HL-60 (cell line): ENCODE measurements at regions not wholly inside any gene's neighbourhood (a gene's known extent, or its start where the extent isn't known, plus 50 kb on each side); places are given as distances from the start of the nearest gene placed in this dataset.

Experiments
- DNase-seq, 2 experiments: peaks; one replicate each; pipeline ENCODE4 v3.0.0-alpha.2; 2010 to 2020; ENCODE audit warnings: low read depth in 1 of 2, low spot score in 1 of 2
- H3K27ac ChIP-seq: fragments of 250-450 bp; sonication (Bioruptor Pico); replicated peaks from 2 replicates; pipeline ENCODE4 v1.5.1; 2020; ENCODE audit warnings: mild to moderate bottlenecking, moderate library complexity
- H3K27me3 ChIP-seq: fragments of 250-450 bp; sonication (Bioruptor Pico); 2 replicates; pipeline ENCODE4 v1.5.1; 2021; ENCODE audit warnings: mild to moderate bottlenecking, moderate library complexity; ENCODE audit not compliant: insufficient read depth, poor library complexity, severe bottlenecking
- H3K4me3 ChIP-seq: replicated peaks from 2 replicates; pipeline ENCODE4 v1.5.1; 2011; ENCODE audit warnings: mild to moderate bottlenecking, control low read depth, low read length; ENCODE audit not compliant: insufficient read depth
- GABPA ChIP-seq: IDR thresholded peaks from 2 replicates; pipeline ENCODE4 v1.6.1; 2012; ENCODE audit warnings: low read depth
- POLR2AphosphoS5 ChIP-seq: IDR thresholded peaks from 2 replicates; pipeline ENCODE4 v1.6.1; 2012; ENCODE audit warnings: low read depth
- SPI1 ChIP-seq: IDR thresholded peaks from 2 replicates; pipeline ENCODE4 v1.6.1; 2012; ENCODE audit warnings: low read depth, mild to moderate bottlenecking, borderline replicate concordance
- TF ChIP-seq, protein P1 (sequence below): IDR thresholded peaks from 2 replicates; pipeline ENCODE4 v1.6.1; 2012; ENCODE audit warnings: low read depth; ENCODE audit not compliant: insufficient replicate concordance
- TF ChIP-seq, protein P2 (sequence below): IDR thresholded peaks from one replicate; pipeline ENCODE4 v1.5.1; 2011; ENCODE audit warnings: low read length, control low read depth, inconsistent platforms; ENCODE audit not compliant: insufficient read depth

DNA sequence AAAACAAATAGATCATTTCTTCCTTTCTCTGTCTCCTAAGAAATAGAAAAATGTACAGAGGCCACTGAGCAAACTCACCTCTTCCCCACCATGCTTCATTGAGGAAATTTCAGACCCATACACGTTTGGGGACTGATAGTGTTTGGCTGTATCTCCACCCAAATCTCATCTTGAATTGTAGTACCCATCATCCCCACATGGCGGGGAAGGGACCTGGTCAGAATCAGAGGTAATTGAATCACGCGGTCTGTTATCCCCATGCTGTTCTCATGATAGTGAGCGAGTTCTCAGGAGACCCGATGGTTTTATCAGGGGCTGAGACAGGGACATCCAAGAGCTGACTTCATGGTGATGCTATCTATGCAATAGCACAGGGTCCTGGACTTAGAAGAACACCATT is 1655.8 kb downstream of the MAT2B start:
- Histone ChIP-seq H3K27me3 (no peaks in the 10 kb centered on the region), H3K4me3 (no peak overlapping the region), H3K27ac (no peak overlapping the region)
- no peak for DNase-seq
- TF ChIP-seq, protein P1, sequence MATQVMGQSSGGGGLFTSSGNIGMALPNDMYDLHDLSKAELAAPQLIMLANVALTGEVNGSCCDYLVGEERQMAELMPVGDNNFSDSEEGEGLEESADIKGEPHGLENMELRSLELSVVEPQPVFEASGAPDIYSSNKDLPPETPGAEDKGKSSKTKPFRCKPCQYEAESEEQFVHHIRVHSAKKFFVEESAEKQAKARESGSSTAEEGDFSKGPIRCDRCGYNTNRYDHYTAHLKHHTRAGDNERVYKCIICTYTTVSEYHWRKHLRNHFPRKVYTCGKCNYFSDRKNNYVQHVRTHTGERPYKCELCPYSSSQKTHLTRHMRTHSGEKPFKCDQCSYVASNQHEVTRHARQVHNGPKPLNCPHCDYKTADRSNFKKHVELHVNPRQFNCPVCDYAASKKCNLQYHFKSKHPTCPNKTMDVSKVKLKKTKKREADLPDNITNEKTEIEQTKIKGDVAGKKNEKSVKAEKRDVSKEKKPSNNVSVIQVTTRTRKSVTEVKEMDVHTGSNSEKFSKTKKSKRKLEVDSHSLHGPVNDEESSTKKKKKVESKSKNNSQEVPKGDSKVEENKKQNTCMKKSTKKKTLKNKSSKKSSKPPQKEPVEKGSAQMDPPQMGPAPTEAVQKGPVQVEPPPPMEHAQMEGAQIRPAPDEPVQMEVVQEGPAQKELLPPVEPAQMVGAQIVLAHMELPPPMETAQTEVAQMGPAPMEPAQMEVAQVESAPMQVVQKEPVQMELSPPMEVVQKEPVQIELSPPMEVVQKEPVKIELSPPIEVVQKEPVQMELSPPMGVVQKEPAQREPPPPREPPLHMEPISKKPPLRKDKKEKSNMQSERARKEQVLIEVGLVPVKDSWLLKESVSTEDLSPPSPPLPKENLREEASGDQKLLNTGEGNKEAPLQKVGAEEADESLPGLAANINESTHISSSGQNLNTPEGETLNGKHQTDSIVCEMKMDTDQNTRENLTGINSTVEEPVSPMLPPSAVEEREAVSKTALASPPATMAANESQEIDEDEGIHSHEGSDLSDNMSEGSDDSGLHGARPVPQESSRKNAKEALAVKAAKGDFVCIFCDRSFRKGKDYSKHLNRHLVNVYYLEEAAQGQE: no peak
- TF ChIP-seq POLR2AphosphoS5 (no peak), GABPA (no peak), SPI1 (no peak)
- TF ChIP-seq, protein P2, sequence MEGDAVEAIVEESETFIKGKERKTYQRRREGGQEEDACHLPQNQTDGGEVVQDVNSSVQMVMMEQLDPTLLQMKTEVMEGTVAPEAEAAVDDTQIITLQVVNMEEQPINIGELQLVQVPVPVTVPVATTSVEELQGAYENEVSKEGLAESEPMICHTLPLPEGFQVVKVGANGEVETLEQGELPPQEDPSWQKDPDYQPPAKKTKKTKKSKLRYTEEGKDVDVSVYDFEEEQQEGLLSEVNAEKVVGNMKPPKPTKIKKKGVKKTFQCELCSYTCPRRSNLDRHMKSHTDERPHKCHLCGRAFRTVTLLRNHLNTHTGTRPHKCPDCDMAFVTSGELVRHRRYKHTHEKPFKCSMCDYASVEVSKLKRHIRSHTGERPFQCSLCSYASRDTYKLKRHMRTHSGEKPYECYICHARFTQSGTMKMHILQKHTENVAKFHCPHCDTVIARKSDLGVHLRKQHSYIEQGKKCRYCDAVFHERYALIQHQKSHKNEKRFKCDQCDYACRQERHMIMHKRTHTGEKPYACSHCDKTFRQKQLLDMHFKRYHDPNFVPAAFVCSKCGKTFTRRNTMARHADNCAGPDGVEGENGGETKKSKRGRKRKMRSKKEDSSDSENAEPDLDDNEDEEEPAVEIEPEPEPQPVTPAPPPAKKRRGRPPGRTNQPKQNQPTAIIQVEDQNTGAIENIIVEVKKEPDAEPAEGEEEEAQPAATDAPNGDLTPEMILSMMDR: no peak

DNA sequence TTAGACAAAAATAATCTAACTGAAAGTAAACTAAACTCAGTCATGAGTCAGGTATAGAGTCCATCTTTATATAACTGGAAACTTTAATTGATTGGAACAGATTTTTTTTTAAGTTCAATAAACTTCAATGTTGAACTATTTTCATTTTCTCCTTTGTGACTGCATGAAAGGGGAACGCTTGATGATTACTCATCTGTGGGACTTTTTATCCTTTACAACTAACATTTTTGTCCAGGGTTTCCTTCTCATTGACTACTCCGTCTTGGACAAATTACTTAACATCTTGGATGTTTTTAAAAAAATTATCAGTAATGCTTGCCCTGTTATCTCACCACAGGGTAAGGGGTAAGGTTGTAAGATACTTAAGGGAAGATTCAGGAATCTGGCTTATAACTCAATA is 1658.4 kb downstream of the MAT2B start:
- TF ChIP-seq GABPA (no peak), POLR2AphosphoS5 (no peak), SPI1 (no peak)
- TF ChIP-seq, protein P1: no peak
- TF ChIP-seq, protein P2: no peak

DNA sequence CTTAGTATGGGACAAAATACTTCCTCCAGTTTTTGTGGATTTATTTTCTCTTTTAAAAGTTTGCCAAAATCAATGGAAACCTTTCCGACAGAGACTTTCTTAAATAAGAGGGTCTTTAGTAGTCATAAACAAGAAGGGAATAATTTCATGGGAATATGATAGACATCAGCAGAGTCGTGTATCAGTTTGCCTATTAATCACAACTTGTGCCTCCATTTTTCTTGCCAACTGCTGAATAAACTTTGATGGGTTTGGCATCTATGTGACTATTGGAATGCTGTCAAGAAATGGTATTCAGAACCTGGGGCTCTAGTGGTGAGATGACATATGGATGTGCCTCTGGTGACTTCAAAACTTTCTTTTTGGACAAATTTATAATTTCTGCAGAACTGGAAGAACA is 1668.2 kb downstream of the MAT2B start:
- no peak for TF ChIP-seq POLR2AphosphoS5
- TF ChIP-seq, protein P2: no peak
- TF ChIP-seq, protein P1: no peak
- no peak for TF ChIP-seq SPI1
- no peak for TF ChIP-seq GABPA
- Histone ChIP-seq H3K4me3 (no peak overlapping the region), H3K27me3 (no peaks in the 10 kb centered on the region), H3K27ac (no peak overlapping the region)
- DNase-seq: no peak

More for the DNA sequence above, 1658.4 kb downstream of the MAT2B start:
- no peak overlapping the region for H3K27ac ChIP-seq
- H3K27me3 ChIP-seq: no peaks in the 10 kb centered on the region
- no peak for DNase-seq
- no peak overlapping the region for H3K4me3 ChIP-seq
